Thymus (tissue), 11 donors: ENCODE measurements at regions not wholly inside any gene's neighbourhood (a gene's known extent, or its start where the extent isn't known, plus 50 kb on each side); places are given as distances from the start of the nearest gene placed in this dataset.

Source experiments
- DNase-seq, 9 donors: peaks; one replicate each; pipeline ENCODE4 v3.0.0-alpha.2; 2013; ENCODE audit warnings: low spot score in 9 of 9, low read depth in 6 of 9, missing footprints in 1 of 9
- H3K27ac ChIP-seq, 2 donors: one replicate each; pipeline ENCODE4 v1.5.1; 2013; ENCODE audit warnings: control low read depth in 1 of 2, low read depth in 1 of 2, low read length in 1 of 2, mild to moderate bottlenecking in 1 of 2, moderate library complexity in 1 of 2
- H3K27me3 ChIP-seq, 2 donors: one replicate each; pipeline ENCODE4 v1.5.1; 2013; ENCODE audit warnings: low read length in 1 of 2; ENCODE audit not compliant: control insufficient read depth in 2 of 2, insufficient read depth in 1 of 2
- H3K36me3 ChIP-seq, 2 donors: one replicate each; pipeline ENCODE4 v1.5.1; 2013; ENCODE audit warnings: low read length in 1 of 2, mild to moderate bottlenecking in 1 of 2, moderate library complexity in 1 of 2; ENCODE audit not compliant: control insufficient read depth in 2 of 2, insufficient read depth in 2 of 2
- H3K4me1 ChIP-seq, 2 donors: one replicate each; pipeline ENCODE4 v1.5.1; 2013; ENCODE audit warnings: low read length in 2 of 2; ENCODE audit not compliant: control insufficient read depth in 2 of 2, insufficient read depth in 2 of 2
- H3K4me3 ChIP-seq, 2 donors: one replicate each; pipeline ENCODE4 v1.5.1; 2013; ENCODE audit warnings: low read length in 2 of 2, control low read depth in 1 of 2, mild to moderate bottlenecking in 1 of 2
- H3K9me3 ChIP-seq, 2 donors: one replicate each; pipeline ENCODE4 v1.5.1; 2013; ENCODE audit warnings: low read length in 1 of 2, mild to moderate bottlenecking in 1 of 2; ENCODE audit not compliant: control insufficient read depth in 2 of 2, insufficient read depth in 1 of 2
- WGBS: extraction: QIAGEN DNeasy Blood & Tissue Kit; methylation state at CpG from one replicate; pipeline ENCODE4 v1.1.7; 2013; 5-methylcytosine and 5-hydroxymethylcytosine counted together
- donor health status: healthy.

DNA sequence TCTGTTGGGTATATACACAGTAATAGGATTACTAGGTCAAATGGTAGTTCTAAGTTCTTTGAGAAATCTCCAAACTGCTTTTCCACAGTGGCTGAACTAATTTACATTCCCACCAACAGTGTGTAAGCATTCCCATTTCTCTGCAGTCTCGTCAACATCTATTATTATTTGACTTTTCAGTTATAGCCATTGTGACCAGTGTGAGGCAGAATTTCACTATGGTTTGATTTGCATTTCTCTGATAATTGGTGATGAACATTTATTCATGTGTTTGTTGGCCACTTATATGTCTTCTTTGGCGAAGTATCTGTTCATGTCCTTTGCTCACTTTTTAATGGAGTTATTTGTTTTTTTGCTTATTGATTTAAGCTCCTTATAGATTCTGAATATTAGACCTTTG is 596.2 kb upstream of the DAB2 start:
- no peak for DNase-seq
- 90% methylated on average over 2 of the region's 2 CpGs for WGBS

DNA sequence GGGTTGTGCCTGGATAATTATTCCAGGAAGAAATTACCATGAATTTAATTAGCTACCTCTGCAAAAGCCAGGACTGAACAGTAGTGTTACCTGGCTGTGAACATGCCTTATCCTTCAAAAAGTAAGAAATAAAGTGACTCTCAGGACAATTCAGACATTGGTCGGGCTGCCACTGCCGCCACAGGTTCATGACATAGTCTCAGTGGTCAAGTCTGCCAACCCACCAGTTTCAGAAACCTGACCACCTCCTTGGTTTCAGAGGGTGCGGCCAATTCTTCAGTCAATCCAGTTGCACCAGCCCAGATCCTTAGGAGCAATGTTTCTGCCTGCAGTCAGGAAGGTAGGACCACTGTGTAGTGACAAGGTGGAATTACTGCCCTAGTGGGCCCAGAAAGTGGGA is 593.1 kb upstream of the DAB2 start:
- Histone ChIP-seq H3K27ac (no peak overlapping the region), H3K9me3 (no peaks in the 10 kb centered on the region), H3K27me3 (no peaks in the 10 kb centered on the region), H3K4me3 (no peak overlapping the region), H3K4me1 (no peaks in the 10 kb centered on the region), H3K36me3 (no peaks in the 10 kb centered on the region)
- no peak for DNase-seq
- 95% methylated on average over 3 of the region's 3 CpGs for WGBS

More for the DNA sequence above, 596.2 kb upstream of the DAB2 start:
- no peak overlapping the region for H3K4me3 ChIP-seq
- H3K27me3 ChIP-seq, result no peaks in the 10 kb centered on the region
- no peak overlapping the region for H3K27ac ChIP-seq
- H3K4me1 ChIP-seq, result no peaks in the 10 kb centered on the region
- no peaks in the 10 kb centered on the region for H3K36me3 ChIP-seq
- H3K9me3 ChIP-seq, result no peaks in the 10 kb centered on the region

DNA sequence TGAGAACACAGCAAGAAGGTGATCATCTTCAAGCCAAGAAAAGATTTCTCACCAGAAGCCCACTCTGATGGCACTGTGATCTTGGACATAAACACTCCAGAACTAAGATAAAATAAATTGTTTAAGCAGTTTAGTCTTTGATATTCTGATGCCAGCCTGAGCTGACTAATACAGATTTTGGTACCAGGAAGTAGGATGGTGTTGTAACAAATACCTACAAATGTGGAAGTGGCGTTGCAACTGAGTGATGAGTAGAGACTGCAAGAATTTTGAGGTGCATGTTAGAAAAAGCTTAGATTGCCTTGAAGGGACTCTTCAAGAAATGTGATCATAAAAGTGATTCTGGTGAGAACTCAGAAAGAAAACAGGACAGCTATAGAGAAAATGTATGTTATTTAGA is 592.4 kb upstream of the DAB2 start:
- H3K9me3 ChIP-seq, result no peaks in the 10 kb centered on the region
- 89% methylated on average over 1 of the region's 1 CpG for WGBS
- H3K36me3 ChIP-seq, result no peaks in the 10 kb centered on the region
- no peak for DNase-seq
- no peak overlapping the region for H3K4me3 ChIP-seq
- no peak overlapping the region for H3K27ac ChIP-seq
- no peaks in the 10 kb centered on the region for H3K4me1 ChIP-seq
- no peaks in the 10 kb centered on the region for H3K27me3 ChIP-seq

DNA sequence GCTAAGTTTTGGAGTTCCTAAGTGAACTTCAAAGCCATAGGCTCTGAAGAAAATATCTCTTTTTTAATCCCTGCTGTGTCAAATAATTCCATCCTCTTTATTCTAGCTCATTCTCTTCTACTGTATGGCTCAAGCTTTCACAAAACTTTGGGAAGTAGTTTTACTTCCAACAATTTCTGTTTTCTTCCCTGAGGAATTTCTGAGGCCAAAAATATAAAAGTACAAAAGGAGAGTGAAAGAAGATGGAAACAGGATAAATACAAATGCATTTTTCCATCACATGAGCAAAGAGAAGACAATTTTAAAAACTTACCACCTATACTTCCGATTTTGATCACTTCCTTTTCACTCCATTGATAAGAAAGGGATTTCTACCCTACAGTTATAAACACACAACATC is 585.7 kb upstream of the DAB2 start:
- Histone ChIP-seq H3K9me3 (no peaks in the 10 kb centered on the region), H3K36me3 (no peaks in the 10 kb centered on the region), H3K4me1 (no peaks in the 10 kb centered on the region), H3K27me3 (no peaks in the 10 kb centered on the region), H3K27ac (no peak overlapping the region), H3K4me3 (no peak overlapping the region)
- no peak for DNase-seq
- 91% methylated on average over 1 of the region's 1 CpG for WGBS

DNA sequence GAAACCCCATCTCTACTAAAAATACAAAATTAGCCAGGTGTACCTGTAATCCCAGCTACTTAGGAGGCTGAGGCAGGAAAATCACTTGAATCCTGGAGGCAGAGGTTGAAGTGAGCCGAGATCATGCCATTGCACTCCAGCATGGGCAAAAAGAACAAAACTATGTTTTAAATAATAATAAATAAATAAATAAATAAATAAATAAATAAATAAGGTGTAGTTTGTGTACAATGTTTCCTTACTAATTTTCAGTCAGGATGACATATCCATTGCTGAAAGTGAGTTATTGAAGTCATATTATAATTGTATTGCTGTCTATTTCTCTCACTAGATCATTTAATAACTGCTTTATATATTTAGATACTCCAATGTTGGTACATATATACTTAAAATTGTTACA is 581.5 kb upstream of the DAB2 start:
- DNase-seq, result no peak
- Histone ChIP-seq H3K4me1 (no peaks in the 10 kb centered on the region), H3K36me3 (no peaks in the 10 kb centered on the region), H3K27me3 (no peaks in the 10 kb centered on the region), H3K4me3 (no peak overlapping the region), H3K27ac (no peak overlapping the region), H3K9me3 (no peaks in the 10 kb centered on the region)
- WGBS, result 97% methylated on average over 1 of the region's 1 CpG

DNA sequence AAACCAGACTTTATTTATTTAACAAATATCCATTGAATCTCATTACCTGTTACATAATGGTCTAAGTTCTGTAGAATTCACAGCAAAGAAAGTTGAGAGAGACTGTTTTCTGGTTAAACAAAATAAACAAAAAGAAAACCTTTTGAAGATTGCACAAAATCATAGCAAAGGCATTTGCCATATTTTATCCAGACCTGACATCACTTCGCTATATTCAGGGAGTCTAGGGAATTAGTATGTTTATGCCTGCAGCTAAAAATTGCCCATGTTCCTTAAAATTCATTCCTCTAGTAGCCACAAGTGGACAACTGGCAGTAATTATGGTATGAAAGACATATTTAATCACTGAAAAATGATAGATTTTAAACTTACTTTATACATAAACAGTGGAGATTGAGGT is 577.0 kb upstream of the DAB2 start:
- Histone ChIP-seq H3K9me3 (no peaks in the 10 kb centered on the region), H3K27ac (no peak overlapping the region), H3K36me3 (no peaks in the 10 kb centered on the region), H3K4me3 (no peak overlapping the region), H3K4me1 (no peaks in the 10 kb centered on the region), H3K27me3 (no peaks in the 10 kb centered on the region)
- no peak for DNase-seq
- 95% methylated on average over 1 of the region's 1 CpG for WGBS

DNA sequence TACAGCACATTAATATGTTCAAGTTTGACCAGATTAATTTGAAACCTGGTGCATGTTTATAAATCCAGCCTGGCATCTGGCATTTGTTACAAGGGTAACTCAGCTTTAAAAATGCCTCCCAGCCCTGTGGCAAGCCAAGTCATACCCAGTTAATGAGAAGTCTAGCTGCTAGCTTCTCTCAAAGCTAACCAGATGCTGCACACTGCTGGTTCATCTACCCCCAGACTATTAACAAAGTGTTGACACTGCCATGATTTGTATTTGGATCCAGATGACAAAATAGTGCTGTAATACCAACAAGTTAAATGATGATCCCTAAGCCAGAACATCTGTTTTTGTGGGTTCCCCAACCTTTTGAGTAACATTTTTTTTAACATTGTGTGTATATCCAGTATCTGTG is 573.7 kb upstream of the DAB2 start:
- H3K36me3 ChIP-seq, result no peaks in the 10 kb centered on the region
- H3K4me3 ChIP-seq, result no peak overlapping the region
- H3K27ac ChIP-seq, result no peak overlapping the region
- H3K9me3 ChIP-seq, result no peaks in the 10 kb centered on the region
- H3K4me1 ChIP-seq, result no peaks in the 10 kb centered on the region
- H3K27me3 ChIP-seq, result no peaks in the 10 kb centered on the region
- DNase-seq, result no peak

DNA sequence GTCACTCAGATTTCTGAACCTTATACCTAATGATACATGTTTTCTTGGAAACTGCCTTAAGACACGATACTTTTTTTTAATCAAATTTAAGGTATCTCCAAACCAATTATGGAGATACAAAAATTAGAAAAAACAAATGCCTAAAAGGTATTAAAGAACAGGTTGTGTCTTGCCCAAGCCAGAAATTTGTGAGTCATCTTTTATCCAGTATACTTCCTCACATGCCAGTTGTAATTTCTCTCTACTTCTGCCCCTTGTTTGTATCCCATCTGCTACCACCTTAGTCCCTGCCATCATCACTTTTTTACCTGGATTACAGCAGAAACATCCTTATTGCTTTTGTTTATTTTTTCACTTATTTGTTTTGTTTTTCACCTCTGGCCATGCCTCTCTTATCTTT is 571.2 kb upstream of the DAB2 start:
- WGBS, result 91% methylated on average over 1 of the region's 1 CpG
- no peak overlapping the region for H3K4me3 ChIP-seq
- DNase-seq, result no peak
- H3K4me1 ChIP-seq, result no peaks in the 10 kb centered on the region
- no peaks in the 10 kb centered on the region for H3K27me3 ChIP-seq
- H3K9me3 ChIP-seq, result no peaks in the 10 kb centered on the region
- no peaks in the 10 kb centered on the region for H3K36me3 ChIP-seq
- H3K27ac ChIP-seq, result no peak overlapping the region

DNA sequence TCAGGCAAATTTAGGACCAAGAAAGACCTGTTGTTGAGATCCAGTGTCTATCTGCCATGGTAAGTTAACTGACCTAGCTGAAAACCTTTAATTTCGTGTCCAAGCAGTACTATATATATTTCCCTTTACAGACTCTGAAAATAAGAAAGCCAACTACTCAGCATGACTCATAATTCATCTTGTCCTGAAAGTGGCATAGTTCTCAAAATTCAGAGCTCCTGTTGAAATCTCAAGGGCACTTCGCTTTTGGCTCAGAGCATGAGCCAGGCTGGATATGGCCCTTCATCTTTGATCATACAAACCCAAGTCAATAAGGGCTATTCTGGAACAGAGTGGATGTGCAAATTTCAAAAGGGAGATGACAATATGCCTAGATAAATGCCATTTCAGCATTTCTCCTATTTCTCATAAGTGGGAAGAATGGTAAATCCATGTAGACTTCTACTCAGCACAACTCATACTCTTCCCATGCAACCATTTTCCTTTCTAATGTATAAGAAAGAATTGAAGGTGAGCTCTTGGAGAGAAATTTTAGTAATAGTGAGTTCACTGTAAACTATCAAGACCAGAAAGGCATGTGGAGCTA is 567.9 kb upstream of the DAB2 start:
- Histone ChIP-seq H3K4me1 (no peaks in the 10 kb centered on the region), H3K4me3 (no peak overlapping the region), H3K27ac (no peak overlapping the region), H3K27me3 (no peaks in the 10 kb centered on the region), H3K36me3 (no peaks in the 10 kb centered on the region), H3K9me3 (no peaks in the 10 kb centered on the region)
- 90% methylated on average over 2 of the region's 2 CpGs for WGBS
- DNase-seq, result no peak

DNA sequence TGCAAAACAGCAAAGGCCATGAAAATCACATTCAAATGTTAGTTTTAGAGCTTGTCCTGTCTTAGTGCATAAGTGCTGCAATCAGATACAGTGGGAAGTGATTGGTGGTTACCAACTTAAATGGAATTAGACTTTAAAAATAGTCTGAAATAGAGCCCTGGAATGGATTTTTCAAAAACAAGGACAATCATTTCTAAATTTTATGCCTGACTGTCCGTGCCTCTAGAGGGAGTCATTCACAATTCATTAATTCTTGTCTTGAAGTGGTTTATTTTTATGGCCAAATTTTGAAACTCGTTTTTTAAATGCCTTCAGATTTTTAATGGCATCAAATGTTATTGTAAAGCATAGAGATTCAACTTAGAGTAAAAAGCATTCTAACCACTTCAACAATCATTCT is 561.8 kb upstream of the DAB2 start:
- Histone ChIP-seq H3K4me1 (no peaks in the 10 kb centered on the region), H3K27me3 (no peaks in the 10 kb centered on the region), H3K36me3 (no peaks in the 10 kb centered on the region), H3K9me3 (no peaks in the 10 kb centered on the region), H3K4me3 (no peak overlapping the region), H3K27ac (no peak overlapping the region)
- WGBS, result 87% methylated on average over 2 of the region's 2 CpGs
- DNase-seq, result no peak
